CD14-positive monocyte (primary cell): ENCODE measurements at regions not wholly inside any gene's neighbourhood (a gene's known extent, or its start where the extent isn't known, plus 50 kb on each side); places are given as distances from the start of the nearest gene placed in this dataset.

ENCODE experiments used
- DNase-seq, 3 donors: peaks; one replicate each; pipeline ENCODE4 v3.0.0-alpha.2; 2011 to 2022
- H2AFZ ChIP-seq: 2 replicates; pipeline ENCODE4 v1.6.0; 2012; ENCODE audit warnings: mild to moderate bottlenecking, low read depth, low read length, inconsistent platforms; ENCODE audit not compliant: insufficient read depth, poor library complexity, severe bottlenecking
- H3K27ac ChIP-seq, 2 donors: 1 replicate in 1 of 2; 2 replicates in 1 of 2; pipeline ENCODE4 v1.5.1; 2012 to 2013; ENCODE audit warnings: low read length in 2 of 2, control low read depth in 1 of 2, inconsistent platforms in 1 of 2, low read depth in 1 of 2, mild to moderate bottlenecking in 1 of 2
- H3K27me3 ChIP-seq, 2 donors: one replicate each; pipeline versions ENCODE4 v1.6.0 to v1.6.1; 2011 to 2013; ENCODE audit warnings: low read length in 2 of 2; ENCODE audit not compliant: control insufficient read depth in 2 of 2, insufficient read depth in 2 of 2
- H3K36me3 ChIP-seq, 2 donors: replicated peaks in 1 of 2; 1 replicate in 1 of 2; 2 replicates in 1 of 2; pipeline versions ENCODE4 v1.5.1 to v1.6.1; 2012 to 2013; ENCODE audit warnings: low read length in 2 of 2, control low read depth in 1 of 2, inconsistent platforms in 1 of 2, mild to moderate bottlenecking in 1 of 2; ENCODE audit not compliant: insufficient read depth in 2 of 2, control insufficient read depth in 1 of 2
- H3K4me1 ChIP-seq, 2 donors: 1 replicate in 1 of 2; 2 replicates in 1 of 2; pipeline versions ENCODE4 v1.5.1 to v1.6.1; 2012 to 2013; ENCODE audit warnings: low read length in 2 of 2, control low read depth in 1 of 2, inconsistent platforms in 1 of 2, mild to moderate bottlenecking in 1 of 2, moderate library complexity in 1 of 2; ENCODE audit not compliant: insufficient read depth in 2 of 2, control insufficient read depth in 1 of 2
- H3K4me2 ChIP-seq: replicated peaks from 2 replicates; pipeline ENCODE3; 2012; ENCODE audit warnings: low read length, moderate library complexity, mild to moderate bottlenecking; ENCODE audit not compliant: poor library complexity, severe bottlenecking; ENCODE audit errors: extremely low read depth
- H3K4me3 ChIP-seq, 3 experiments: fragments of 200-600 bp in 1 of 3; sonication (generic) in 1 of 3; replicated peaks in 1 of 3; 1 replicate in 2 of 3; 2 replicates in 1 of 3; pipeline ENCODE4 v1.5.1; 2011 to 2013; ENCODE audit warnings: low read length in 3 of 3, mild to moderate bottlenecking in 3 of 3, control low read depth in 2 of 3, low read depth in 2 of 3, inconsistent platforms in 1 of 3, moderate library complexity in 1 of 3
- H3K79me2 ChIP-seq: 2 replicates; pipeline ENCODE4 v1.6.0; 2012; ENCODE audit warnings: mild to moderate bottlenecking, control low read depth, inconsistent platforms, low read length, moderate library complexity; ENCODE audit not compliant: insufficient read depth
- H3K9ac ChIP-seq: 2 replicates; pipeline ENCODE4 v1.6.0; 2017; ENCODE audit warnings: low read length, mild to moderate bottlenecking; ENCODE audit not compliant: insufficient read depth, poor library complexity, severe bottlenecking
- H3K9me3 ChIP-seq, 2 donors: replicated peaks in 1 of 2; 1 replicate in 1 of 2; 2 replicates in 1 of 2; pipeline versions ENCODE4 v1.5.1 to v1.6.1; 2012 to 2013; ENCODE audit warnings: low read length in 2 of 2, control low read depth in 1 of 2; ENCODE audit not compliant: control insufficient read depth in 1 of 2, insufficient read depth in 1 of 2
- H4K20me1 ChIP-seq: 2 replicates; pipeline ENCODE4 v1.6.0; 2012; ENCODE audit warnings: mild to moderate bottlenecking, low read length, control low read depth, moderate library complexity; ENCODE audit not compliant: insufficient read depth
- H3K27ac Mint-ChIP-seq, 7 donors: one replicate each; pipeline ENCODE4 v1.8.0; 2020; ENCODE audit warnings: mild to moderate bottlenecking in 7 of 7, mixed read lengths in 7 of 7, moderate library complexity in 6 of 7, inconsistent platforms in 2 of 7
- H3K27me3 Mint-ChIP-seq, 3 donors: one replicate each; pipeline ENCODE4 v1.8.0; 2021 to 2022; ENCODE audit warnings: low read depth in 3 of 3, mild to moderate bottlenecking in 3 of 3, mixed read lengths in 3 of 3, moderate library complexity in 3 of 3, inconsistent platforms in 1 of 3
- H3K36me3 Mint-ChIP-seq, 2 donors: one replicate each; pipeline ENCODE4 v1.8.0; 2020; ENCODE audit warnings: mixed read lengths in 2 of 2, inconsistent platforms in 1 of 2, mild to moderate bottlenecking in 1 of 2
- H3K4me1 Mint-ChIP-seq: one replicate; pipeline ENCODE4 v1.8.0; 2020; ENCODE audit warnings: mild to moderate bottlenecking, mixed read lengths
- H3K4me3 Mint-ChIP-seq, 2 donors: one replicate each; pipeline ENCODE4 v1.8.0; 2020; ENCODE audit warnings: mild to moderate bottlenecking in 2 of 2, mixed read lengths in 2 of 2, moderate library complexity in 1 of 2
- H3K9me3 Mint-ChIP-seq, 7 donors: one replicate each; pipeline ENCODE4 v1.8.0; 2020 to 2022; ENCODE audit warnings: mixed read lengths in 7 of 7, mild to moderate bottlenecking in 6 of 7, moderate library complexity in 6 of 7, inconsistent platforms in 2 of 7
- WGBS: methylation state at CpG from one replicate; pipeline ENCODE4 v1.1.5; 2013; ENCODE audit warnings: missing lambda C conversion rate; ENCODE audit not compliant: insufficient coverage; 5-methylcytosine and 5-hydroxymethylcytosine counted together
- intact Hi-C, 2 donors: fragments of 100-400 bp; cut with micrococcal nuclease; formaldehyde crosslinking; loops; one replicate each; pipeline versions ENCODE4 v1.15.0 to v1.15.1; 2023
- TF ChIP-seq, protein P1 (sequence below): fragments of 200-600 bp; IDR thresholded peaks from one replicate; pipeline ENCODE4 v1.8.0; 2022; ENCODE audit warnings: antibody characterized with exemption, mild to moderate bottlenecking

DNA sequence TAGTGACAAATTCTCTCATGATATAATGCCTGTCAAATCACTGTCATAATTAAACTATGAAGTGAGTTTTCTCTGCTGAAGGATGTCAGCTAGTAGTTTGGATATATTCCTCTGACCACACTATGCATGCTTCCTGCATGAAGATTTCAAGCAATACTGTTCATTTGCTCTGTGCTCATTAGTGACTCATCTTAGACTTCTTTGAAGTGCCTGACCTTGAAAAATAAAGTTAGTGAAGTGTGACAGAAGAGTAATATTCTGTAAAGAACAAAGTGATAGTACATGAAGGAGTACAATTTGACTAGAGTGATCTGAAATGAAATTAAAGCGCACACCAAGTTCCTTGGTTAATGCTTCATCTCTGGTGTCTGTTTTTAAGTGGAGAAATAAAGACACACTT is 629.5 kb upstream of the ANO3 start:
- Histone ChIP-seq H3K9ac (no peak overlapping the region), H3K36me3 (no peaks in the 10 kb centered on the region), H3K27ac (no peak overlapping the region), H3K4me3 (no peak overlapping the region), H3K79me2 (no peaks in the 10 kb centered on the region), H3K9me3 (no peaks in the 10 kb centered on the region), H3K4me1 (no peaks in the 10 kb centered on the region), H3K27me3 (no peaks in the 10 kb centered on the region), H3K4me2 (no peak overlapping the region), H2AFZ (no peak overlapping the region), H4K20me1 (no peaks in the 10 kb centered on the region)
- intact Hi-C loops: no loop called here
- H3K36me3 Mint-ChIP-seq: no peaks in the 10 kb centered on the region
- TF ChIP-seq, protein P1, sequence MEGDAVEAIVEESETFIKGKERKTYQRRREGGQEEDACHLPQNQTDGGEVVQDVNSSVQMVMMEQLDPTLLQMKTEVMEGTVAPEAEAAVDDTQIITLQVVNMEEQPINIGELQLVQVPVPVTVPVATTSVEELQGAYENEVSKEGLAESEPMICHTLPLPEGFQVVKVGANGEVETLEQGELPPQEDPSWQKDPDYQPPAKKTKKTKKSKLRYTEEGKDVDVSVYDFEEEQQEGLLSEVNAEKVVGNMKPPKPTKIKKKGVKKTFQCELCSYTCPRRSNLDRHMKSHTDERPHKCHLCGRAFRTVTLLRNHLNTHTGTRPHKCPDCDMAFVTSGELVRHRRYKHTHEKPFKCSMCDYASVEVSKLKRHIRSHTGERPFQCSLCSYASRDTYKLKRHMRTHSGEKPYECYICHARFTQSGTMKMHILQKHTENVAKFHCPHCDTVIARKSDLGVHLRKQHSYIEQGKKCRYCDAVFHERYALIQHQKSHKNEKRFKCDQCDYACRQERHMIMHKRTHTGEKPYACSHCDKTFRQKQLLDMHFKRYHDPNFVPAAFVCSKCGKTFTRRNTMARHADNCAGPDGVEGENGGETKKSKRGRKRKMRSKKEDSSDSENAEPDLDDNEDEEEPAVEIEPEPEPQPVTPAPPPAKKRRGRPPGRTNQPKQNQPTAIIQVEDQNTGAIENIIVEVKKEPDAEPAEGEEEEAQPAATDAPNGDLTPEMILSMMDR: no peak
- H3K9me3 Mint-ChIP-seq: peaks cover 0 to 2% (median 0%) of the 10 kb centered on the region in 7 donors
- no CpG with 5 or more reads among the region's 1 CpG for WGBS
- no peaks in the 10 kb centered on the region for H3K27me3 Mint-ChIP-seq
- H3K4me3 Mint-ChIP-seq: no peak overlapping the region
- H3K27ac Mint-ChIP-seq: no peak overlapping the region
- no peak for DNase-seq
- no peaks in the 10 kb centered on the region for H3K4me1 Mint-ChIP-seq

DNA sequence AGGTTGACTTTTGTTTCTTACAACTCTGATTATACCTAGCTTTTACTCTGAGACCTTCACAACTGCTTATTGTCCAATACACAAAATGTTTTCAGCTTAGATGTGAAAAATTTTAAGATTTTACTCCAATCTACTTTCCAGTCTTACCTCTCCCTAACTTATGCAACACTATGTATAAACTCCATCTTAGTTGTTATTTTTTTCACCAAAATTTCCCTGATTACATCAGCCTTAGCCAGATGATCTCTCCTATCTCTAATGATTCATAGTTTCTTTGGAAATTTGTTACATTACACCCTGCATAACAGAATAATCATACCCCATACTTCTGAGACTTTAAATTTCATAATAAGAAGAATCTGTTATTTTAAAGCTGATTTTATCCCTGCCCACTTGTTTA is 621.0 kb upstream of the ANO3 start:
- Histone ChIP-seq H3K27me3 (no peaks in the 10 kb centered on the region), H3K4me3 (no peak overlapping the region), H4K20me1 (no peaks in the 10 kb centered on the region), H3K27ac (no peak overlapping the region), H3K4me2 (no peak overlapping the region), H2AFZ (no peak overlapping the region), H3K36me3 (no peaks in the 10 kb centered on the region), H3K9me3 (no peaks in the 10 kb centered on the region), H3K9ac (no peak overlapping the region), H3K79me2 (no peaks in the 10 kb centered on the region), H3K4me1 (no peaks in the 10 kb centered on the region)
- no peaks in the 10 kb centered on the region for H3K27me3 Mint-ChIP-seq
- no peaks in the 10 kb centered on the region for H3K36me3 Mint-ChIP-seq
- no peak for DNase-seq
- H3K27ac Mint-ChIP-seq: no peak overlapping the region
- no peaks in the 10 kb centered on the region for H3K4me1 Mint-ChIP-seq
- no peak overlapping the region for H3K4me3 Mint-ChIP-seq
- TF ChIP-seq, protein P1: no peak
- H3K9me3 Mint-ChIP-seq: peaks cover 0 to 2% (median 0%) of the 10 kb centered on the region in 7 donors
- intact Hi-C loops: no loop called here
